K562 (cell line): ENCODE measurements at regions not wholly inside any gene's neighbourhood (a gene's known extent, or its start where the extent isn't known, plus 50 kb on each side); places are given as distances from the start of the nearest gene placed in this dataset.

Source experiments
- ATAC-seq: fragments of 200-7000 bp; cut with Tn5 transposase; 3 replicates; pipeline ENCODE4 v1.9.1; 2020; ENCODE audit warnings: moderate library complexity
- BruUV-seq: library from RNA; stranded (reverse); fragments of 400-500 nt; replicated peaks from 2 replicates; lab custom pipeline; 2021; lab: Mats Ljungman, UMichigan
- CTCF ChIA-PET: fragments of 300-600 bp; formaldehyde crosslinking; extraction: SDS; loops from one replicate; lab custom pipeline; 2021; ENCODE audit warnings: low intra/inter-chr PET ratio; lab: Yijun Ruan, JAX
- POLR2A ChIA-PET: fragments of 300-600, 350-650 bp; sonication (Branson Sonifier 250); formaldehyde crosslinking; extraction: SDS; loops from one replicate; lab custom pipeline; 2021; ENCODE audit warnings: antibody characterized with exemption, inconsistent platforms; lab: Yijun Ruan, JAX
- DNase-seq, 4 experiments: peaks; one replicate each; pipeline versions ENCODE4 v3.0.0 to v3.0.0-alpha.2; 2011 to 2018; ENCODE audit warnings: low spot score in 3 of 4, mixed read lengths in 3 of 4; ENCODE audit errors: extremely low read depth in 1 of 4
- FAIRE-seq: peaks from 2 replicates; lab custom pipeline; 2011; peaks lifted over from hg19 to GRCh38; lab: Jason Lieb, UNC
- H2AFZ ChIP-seq: 2 replicates; pipeline ENCODE4 v1.6.0; 2011; ENCODE audit warnings: low read depth, low read length, control low read depth, inconsistent platforms
- H3K27ac ChIP-seq: fragments of 200-600 bp; 3 replicates; pipeline ENCODE4 v1.8.0; 2011; ENCODE audit warnings: low read depth, mild to moderate bottlenecking, control low read depth, inconsistent platforms, low read length, moderate library complexity, mixed read lengths; ENCODE audit errors: extremely low read depth
- H3K27me3 ChIP-seq, 2 experiments: fragments of 300-600 bp in 1 of 2; 2 replicates in 1 of 2; 3 replicates in 1 of 2; pipeline versions ENCODE4 v1.6.0 to v1.8.0; 2011; ENCODE audit warnings: inconsistent platforms in 2 of 2, low read length in 2 of 2, mild to moderate bottlenecking in 1 of 2, mixed read lengths in 1 of 2, moderate library complexity in 1 of 2; ENCODE audit not compliant: control insufficient read depth in 2 of 2, insufficient read depth in 2 of 2
- H3K36me3 ChIP-seq: fragments of 300-600 bp; 3 replicates; pipeline ENCODE4 v1.8.0; 2011; ENCODE audit warnings: mild to moderate bottlenecking, low read length, inconsistent platforms; ENCODE audit not compliant: control insufficient read depth, insufficient read depth
- H3K4me1 ChIP-seq, 2 experiments: fragments of 200-600 bp in 1 of 2; replicated peaks in 1 of 2; 2 replicates in 1 of 2; 3 replicates in 1 of 2; pipeline versions ENCODE4 v1.5.1 to v1.8.0; 2011; ENCODE audit warnings: inconsistent platforms in 2 of 2, low read length in 2 of 2, mild to moderate bottlenecking in 1 of 2, mixed read lengths in 1 of 2, moderate library complexity in 1 of 2; ENCODE audit not compliant: control insufficient read depth in 2 of 2, insufficient read depth in 2 of 2
- H3K4me2 ChIP-seq: 2 replicates; pipeline ENCODE4 v1.6.1; 2011; ENCODE audit warnings: low read length, control low read depth, inconsistent platforms, mixed read lengths; ENCODE audit not compliant: insufficient read depth
- H3K4me3 ChIP-seq: fragments of 200-600 bp; sonication (generic), shearing (Covaris generic); 2 replicates; pipeline ENCODE4 v1.5.1; 2016; ENCODE audit warnings: control low read depth, inconsistent platforms
- H3K79me2 ChIP-seq: fragments of 200-600 bp; 3 replicates; pipeline ENCODE4 v1.8.0; 2011; ENCODE audit warnings: low read length, inconsistent platforms; ENCODE audit not compliant: control insufficient read depth, insufficient read depth
- H3K9ac ChIP-seq, 2 experiments: 2 replicates each; pipeline versions ENCODE4 v1.6.0 to v1.6.1; 2011; ENCODE audit warnings: low read depth in 2 of 2, low read length in 2 of 2, control low read depth in 1 of 2, inconsistent platforms in 1 of 2, mild to moderate bottlenecking in 1 of 2, mixed read lengths in 1 of 2; ENCODE audit not compliant: insufficient read depth in 1 of 2
- H3K9me1 ChIP-seq: one replicate; pipeline ENCODE4 v1.6.0; 2011; ENCODE audit warnings: inconsistent platforms, mild to moderate bottlenecking, low read length, moderate library complexity; ENCODE audit not compliant: control insufficient read depth, insufficient read depth
- H3K9me3 ChIP-seq: replicated peaks from 2 replicates; pipeline ENCODE4 v1.5.1; 2011; ENCODE audit warnings: low read depth, low read length, inconsistent platforms; ENCODE audit not compliant: control insufficient read depth, insufficient read depth
- H4K20me1 ChIP-seq: replicated peaks from 2 replicates; pipeline ENCODE4 v1.6.1; 2011; ENCODE audit warnings: low read length, inconsistent platforms, mixed read lengths; ENCODE audit not compliant: control insufficient read depth, insufficient read depth
- ELF4 ChIP-seq: fragments of 450-650 bp; formaldehyde crosslinking; IDR thresholded peaks from 2 replicates; pipeline ENCODE4 v1.4.0; 2022; ENCODE audit warnings: missing genetic modification characterization
- FOXK1 ChIP-seq: sonication (generic); formaldehyde crosslinking; IDR thresholded peaks from 2 replicates; pipeline ENCODE4 v1.8.0; 2022; ENCODE audit warnings: missing genetic modification reagents, mild to moderate bottlenecking, borderline replicate concordance
- HOXB6 ChIP-seq: fragments of 250-450 bp; sonication (Bioruptor Pico); IDR thresholded peaks from 2 replicates; pipeline ENCODE4 v1.5.1; 2022; ENCODE audit warnings: mild to moderate bottlenecking, borderline replicate concordance
- RAD21 ChIP-seq, 2 experiments: fragments of 250-450 bp in 1 of 2; fragments of 450-650 bp in 1 of 2; sonication (Bioruptor Pico) in 1 of 2; formaldehyde crosslinking in 1 of 2; IDR thresholded peaks in 1 of 2; conservative IDR thresholded peaks in 1 of 2; 2 replicates each; pipeline versions ENCODE4 v1.4.0 to v1.8.0; 2020 to 2022; ENCODE audit warnings: mild to moderate bottlenecking in 2 of 2, moderate library complexity in 1 of 2
- SMC3 ChIP-seq: conservative IDR thresholded peaks from 2 replicates; pipeline ENCODE4 v1.6.1; 2011; ENCODE audit warnings: low read depth, low read length, improper control_type of control experiment; ENCODE audit not compliant: insufficient read depth
- ZNF184 ChIP-seq: sonication (generic); formaldehyde crosslinking; IDR thresholded peaks from 2 replicates; pipeline ENCODE4 v1.5.0; 2020; ENCODE audit warnings: missing genetic modification reagents
- WGBS: fragments of 100-300 bp; shearing (Covaris generic); methylation state at CpG from one replicate; pipeline ENCODE4 v1.1.6; 2016; ENCODE audit warnings: low coverage, mixed read lengths; ENCODE audit not compliant: insufficient coverage; ENCODE audit errors: missing lambda C conversion rate; 5-methylcytosine and 5-hydroxymethylcytosine counted together
- in situ Hi-C: fragments of 300-500 bp; cut with MboI; formaldehyde crosslinking; loops from 4 replicates; pipeline ENCODE4 v1.15.0; 2018; ENCODE audit warnings: inconsistent platforms, mixed read lengths
- intact Hi-C: fragments of 100-400 bp; cut with micrococcal nuclease; formaldehyde crosslinking; loops from 2 replicates; pipeline ENCODE4 v1.14.2; 2022
- TF ChIP-seq, protein P1 (sequence below): fragments of 450-650 bp; IDR thresholded peaks from 2 replicates; pipeline ENCODE4 v1.6.1; 2016; ENCODE audit warnings: antibody characterized with exemption
- TF ChIP-seq, protein P2 (sequence below): fragments of 450-650 bp; conservative IDR thresholded peaks from 2 replicates; pipeline ENCODE4 v1.6.1; 2016; ENCODE audit warnings: missing genetic modification characterization, low read depth, mild to moderate bottlenecking, control low read depth, missing compliant biosample characterization
- TF ChIP-seq, protein P3 (sequence below), 2 experiments: fragments of 450-650 bp in 1 of 2; sonication (generic) in 1 of 2; formaldehyde crosslinking in 1 of 2; IDR thresholded peaks in 1 of 2; conservative IDR thresholded peaks in 1 of 2; 2 replicates each; pipeline versions ENCODE4 v1.6.1 to v1.8.1; 2016 to 2023; ENCODE audit warnings: mild to moderate bottlenecking in 2 of 2, moderate library complexity in 2 of 2, inconsistent platforms in 1 of 2, missing genetic modification reagents in 1 of 2

DNA sequence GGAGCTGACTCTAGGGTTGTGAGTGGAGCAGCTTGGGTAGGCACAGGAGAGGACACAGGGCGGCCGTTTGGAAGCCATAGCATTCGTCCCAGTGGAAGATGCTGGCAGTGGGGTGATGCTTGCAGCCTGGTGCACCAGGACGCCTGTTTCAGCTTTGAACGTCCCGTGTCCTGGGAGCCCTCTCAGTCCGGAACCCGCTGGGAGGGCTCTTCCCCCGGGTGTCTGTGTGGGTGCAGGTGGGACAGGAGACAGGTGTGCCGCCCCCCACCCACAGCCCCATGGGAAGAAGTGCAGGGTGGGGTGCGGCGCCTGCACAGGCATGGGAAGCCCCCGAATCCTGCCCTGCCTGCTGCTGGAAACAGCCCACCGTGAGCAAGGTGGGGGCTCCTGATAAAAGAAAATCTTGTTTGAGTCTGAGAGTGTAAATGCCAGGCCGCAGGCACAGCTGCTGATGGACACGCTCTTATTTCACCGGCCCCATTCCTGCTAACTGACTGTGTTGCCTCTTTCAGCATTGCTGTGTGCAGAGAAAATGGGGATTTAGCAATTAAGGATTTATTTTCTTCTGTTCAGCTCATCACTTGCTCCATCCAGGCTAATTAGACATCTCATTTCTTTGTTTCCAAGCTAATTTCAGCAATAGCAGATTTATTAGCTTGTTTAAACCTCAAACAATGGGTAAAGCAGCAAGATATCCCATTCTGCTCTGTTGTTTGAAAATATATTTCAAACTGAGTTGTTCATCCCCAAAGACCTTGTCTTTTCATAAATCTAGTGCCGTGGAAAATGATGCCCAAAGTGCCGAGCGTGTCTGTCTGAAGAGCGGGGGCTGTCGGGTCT lies 54.9 kb upstream of the DPYSL4 start:
- in situ Hi-C loops: no loop called here
- intact Hi-C loops: loop anchor here (10.0 kb wide), 1 partner anchor 87 kb away; no protein-coding TSS in a partner anchor
- TF ChIP-seq, protein P1, sequence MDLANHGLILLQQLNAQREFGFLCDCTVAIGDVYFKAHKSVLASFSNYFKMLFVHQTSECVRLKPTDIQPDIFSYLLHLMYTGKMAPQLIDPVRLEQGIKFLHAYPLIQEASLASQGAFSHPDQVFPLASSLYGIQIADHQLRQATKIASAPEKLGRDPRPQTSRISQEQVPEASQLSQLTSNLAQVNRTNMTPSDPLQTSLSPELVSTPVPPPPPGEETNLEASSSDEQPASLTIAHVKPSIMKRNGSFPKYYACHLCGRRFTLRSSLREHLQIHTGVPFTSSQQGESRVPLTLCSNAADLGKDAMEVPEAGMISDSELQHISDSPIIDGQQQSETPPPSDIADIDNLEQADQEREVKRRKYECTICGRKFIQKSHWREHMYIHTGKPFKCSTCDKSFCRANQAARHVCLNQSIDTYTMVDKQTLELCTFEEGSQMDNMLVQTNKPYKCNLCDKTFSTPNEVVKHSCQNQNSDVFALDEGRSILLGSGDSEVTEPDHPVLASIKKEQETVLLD: no peak
- no peak for TF ChIP-seq RAD21 (CRISPR knock-in tag; conservative IDR thresholded peaks at IDR 0.05 in 1 of 2, IDR thresholded peaks at IDR 0.05 in 1 of 2)
- no peak for TF ChIP-seq ZNF184 (CRISPR knock-in tag)
- no peak for TF ChIP-seq ELF4
- TF ChIP-seq, protein P2, sequence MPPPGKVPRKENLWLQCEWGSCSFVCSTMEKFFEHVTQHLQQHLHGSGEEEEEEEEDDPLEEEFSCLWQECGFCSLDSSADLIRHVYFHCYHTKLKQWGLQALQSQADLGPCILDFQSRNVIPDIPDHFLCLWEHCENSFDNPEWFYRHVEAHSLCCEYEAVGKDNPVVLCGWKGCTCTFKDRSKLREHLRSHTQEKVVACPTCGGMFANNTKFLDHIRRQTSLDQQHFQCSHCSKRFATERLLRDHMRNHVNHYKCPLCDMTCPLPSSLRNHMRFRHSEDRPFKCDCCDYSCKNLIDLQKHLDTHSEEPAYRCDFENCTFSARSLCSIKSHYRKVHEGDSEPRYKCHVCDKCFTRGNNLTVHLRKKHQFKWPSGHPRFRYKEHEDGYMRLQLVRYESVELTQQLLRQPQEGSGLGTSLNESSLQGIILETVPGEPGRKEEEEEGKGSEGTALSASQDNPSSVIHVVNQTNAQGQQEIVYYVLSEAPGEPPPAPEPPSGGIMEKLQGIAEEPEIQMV (tag): no peak
- TF ChIP-seq, protein P3, sequence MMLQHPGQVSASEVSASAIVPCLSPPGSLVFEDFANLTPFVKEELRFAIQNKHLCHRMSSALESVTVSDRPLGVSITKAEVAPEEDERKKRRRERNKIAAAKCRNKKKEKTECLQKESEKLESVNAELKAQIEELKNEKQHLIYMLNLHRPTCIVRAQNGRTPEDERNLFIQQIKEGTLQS (IDR thresholded peaks at IDR 0.05): no peak
- TF ChIP-seq, protein P3 (CRISPR knock-in tag; conservative IDR thresholded peaks at IDR 0.05): no peak
- no peak for TF ChIP-seq FOXK1 (CRISPR knock-in tag)
- TF ChIP-seq SMC3: no peak
- TF ChIP-seq HOXB6 (CRISPR knock-in tag): no peak

More for the DNA sequence above, 54.9 kb upstream of the DPYSL4 start:
- WGBS: under 1% methylated on average over 16 of the region's 22 CpGs
- Histone ChIP-seq H2AFZ (no peak overlapping the region), H3K4me2 (no peak overlapping the region), H4K20me1 (no peaks in the 10 kb centered on the region), H3K4me3 (no peak overlapping the region), H3K27ac (no peak overlapping the region), H3K36me3 (no peaks in the 10 kb centered on the region), H3K9ac (no peak overlapping the region), H3K79me2 (no peaks in the 10 kb centered on the region), H3K9me1 (no peaks in the 10 kb centered on the region), H3K4me1 (no peaks in the 10 kb centered on the region), H3K27me3 (peaks cover 7 to 63% of the 10 kb centered on the region in 2 experiments; a peak in 3 of 5 replicates), H3K9me3 (no peaks in the 10 kb centered on the region)
- POLR2A ChIA-PET: no interaction called here
- no peak for FAIRE-seq
- no peak for DNase-seq
- no TSS peak for BruUV-seq
- CTCF ChIA-PET: no interaction called here
- ATAC-seq: no peak
